Liver (tissue), 8 donors: ENCODE measurements at regions not wholly inside any gene's neighbourhood (a gene's known extent, or its start where the extent isn't known, plus 50 kb on each side); places are given as distances from the start of the nearest gene placed in this dataset.

Experiments
- DNase-seq: peaks from one replicate; pipeline ENCODE4 v3.0.0-alpha.2; 2017; ENCODE audit warnings: low spot score
- H3K27ac ChIP-seq, 2 donors: one replicate each; pipeline ENCODE4 v1.7.0; 2013; ENCODE audit warnings: inconsistent platforms in 2 of 2, low read length in 2 of 2, control low read depth in 1 of 2, low read depth in 1 of 2, mild to moderate bottlenecking in 1 of 2
- H3K27me3 ChIP-seq, 4 donors: one replicate each; pipeline versions ENCODE4 v1.6.1 to v1.7.0; 2013; ENCODE audit warnings: low read length in 3 of 4, inconsistent platforms in 1 of 4, mild to moderate bottlenecking in 1 of 4, moderate library complexity in 1 of 4; ENCODE audit not compliant: control insufficient read depth in 4 of 4, insufficient read depth in 4 of 4
- H3K36me3 ChIP-seq, 4 donors: one replicate each; pipeline versions ENCODE4 v1.6.1 to v1.7.0; 2013; ENCODE audit warnings: low read length in 3 of 4, mild to moderate bottlenecking in 3 of 4, low read depth in 1 of 4, moderate library complexity in 1 of 4; ENCODE audit not compliant: control insufficient read depth in 4 of 4, insufficient read depth in 3 of 4
- H3K4me1 ChIP-seq, 4 donors: one replicate each; pipeline versions ENCODE4 v1.6.1 to v1.7.0; 2013; ENCODE audit warnings: low read length in 3 of 4, mild to moderate bottlenecking in 3 of 4, moderate library complexity in 1 of 4; ENCODE audit not compliant: control insufficient read depth in 4 of 4, insufficient read depth in 4 of 4
- H3K4me3 ChIP-seq, 3 donors: one replicate each; pipeline versions ENCODE4 v1.6.1 to v1.7.0; 2013; ENCODE audit warnings: low read length in 3 of 3, control low read depth in 1 of 3, low read depth in 1 of 3, mild to moderate bottlenecking in 1 of 3
- H3K9ac ChIP-seq, 2 donors: one replicate each; pipeline ENCODE4 v1.7.0; 2013; ENCODE audit warnings: low read length in 2 of 2, mild to moderate bottlenecking in 2 of 2, moderate library complexity in 2 of 2, control low read depth in 1 of 2, low read depth in 1 of 2
- H3K9me3 ChIP-seq, 4 donors: one replicate each; pipeline versions ENCODE4 v1.6.1 to v1.7.0; 2013; ENCODE audit warnings: low read length in 3 of 4; ENCODE audit not compliant: control insufficient read depth in 4 of 4
- EGR1 ChIP-seq, 2 donors: IDR thresholded peaks; 2 replicates each; pipeline ENCODE4 v1.6.1; 2016 to 2018; ENCODE audit warnings: antibody characterized with exemption in 2 of 2, low read depth in 2 of 2
- FOXA1 ChIP-seq: IDR thresholded peaks from 2 replicates; pipeline ENCODE4 v1.6.1; 2016; ENCODE audit warnings: antibody characterized with exemption
- FOXA2 ChIP-seq: IDR thresholded peaks from 2 replicates; pipeline ENCODE4 v1.6.1; 2016; ENCODE audit warnings: antibody characterized with exemption
- HNF4A ChIP-seq, 2 donors: conservative IDR thresholded peaks; 2 replicates each; pipeline ENCODE4 v1.6.1; 2016; ENCODE audit warnings: antibody characterized with exemption in 2 of 2, mild to moderate bottlenecking in 2 of 2
- HNF4G ChIP-seq: IDR thresholded peaks from 2 replicates; pipeline ENCODE4 v1.6.1; 2016; ENCODE audit warnings: antibody characterized with exemption
- JUND ChIP-seq, 2 donors: IDR thresholded peaks; 2 replicates each; pipeline ENCODE4 v1.6.1; 2016; ENCODE audit warnings: antibody characterized with exemption in 2 of 2
- NR2F2 ChIP-seq: IDR thresholded peaks from 2 replicates; pipeline ENCODE4 v1.6.1; 2016; ENCODE audit warnings: antibody characterized with exemption
- RAD21 ChIP-seq, 2 donors: IDR thresholded peaks; 2 replicates each; pipeline ENCODE4 v1.6.1; 2016; ENCODE audit warnings: antibody characterized with exemption in 2 of 2, mild to moderate bottlenecking in 2 of 2
- RXRA ChIP-seq, 2 donors: IDR thresholded peaks; 2 replicates each; pipeline ENCODE4 v1.6.1; 2017 to 2018; ENCODE audit warnings: antibody characterized with exemption in 2 of 2, mild to moderate bottlenecking in 1 of 2
- SP1 ChIP-seq: IDR thresholded peaks from 2 replicates; pipeline ENCODE4 v1.6.1; 2018; ENCODE audit warnings: antibody characterized with exemption, mild to moderate bottlenecking
- TAF1 ChIP-seq: conservative IDR thresholded peaks from 2 replicates; pipeline ENCODE4 v1.6.1; 2016; ENCODE audit warnings: antibody characterized with exemption, mild to moderate bottlenecking
- YY1 ChIP-seq: IDR thresholded peaks from 2 replicates; pipeline ENCODE4 v1.6.1; 2016; ENCODE audit warnings: antibody characterized with exemption, mild to moderate bottlenecking
- WGBS: extraction: QIAGEN DNeasy Blood & Tissue Kit; methylation state at CpG from one replicate; pipeline ENCODE4 v1.1.7; 2013; 5-methylcytosine and 5-hydroxymethylcytosine counted together
- TF ChIP-seq, protein P1 (sequence below): IDR thresholded peaks from 2 replicates; pipeline ENCODE4 v1.6.1; 2016; ENCODE audit warnings: antibody characterized with exemption
- TF ChIP-seq, protein P2 (sequence below): IDR thresholded peaks from 2 replicates; pipeline ENCODE4 v1.6.1; 2016; ENCODE audit warnings: antibody characterized with exemption
- TF ChIP-seq, protein P3 (sequence below): fragments of 150-350 bp; IDR thresholded peaks from 2 replicates; pipeline ENCODE4 v1.5.1; 2017; ENCODE audit warnings: improper control_type of control experiment, low read depth, low read length; ENCODE audit not compliant: missing input control
- TF ChIP-seq, protein P4 (sequence below): IDR thresholded peaks from 2 replicates; pipeline ENCODE4 v1.6.1; 2016; ENCODE audit warnings: antibody characterized with exemption
- TF ChIP-seq, protein P5 (sequence below): IDR thresholded peaks from 2 replicates; pipeline ENCODE4 v1.6.1; 2016; ENCODE audit warnings: antibody characterized with exemption, mild to moderate bottlenecking
- donor health status: healthy.
- donor health status: healthy.
- donor health status: healthy.
- donor health status: healthy.
- donor health status: healthy.

DNA sequence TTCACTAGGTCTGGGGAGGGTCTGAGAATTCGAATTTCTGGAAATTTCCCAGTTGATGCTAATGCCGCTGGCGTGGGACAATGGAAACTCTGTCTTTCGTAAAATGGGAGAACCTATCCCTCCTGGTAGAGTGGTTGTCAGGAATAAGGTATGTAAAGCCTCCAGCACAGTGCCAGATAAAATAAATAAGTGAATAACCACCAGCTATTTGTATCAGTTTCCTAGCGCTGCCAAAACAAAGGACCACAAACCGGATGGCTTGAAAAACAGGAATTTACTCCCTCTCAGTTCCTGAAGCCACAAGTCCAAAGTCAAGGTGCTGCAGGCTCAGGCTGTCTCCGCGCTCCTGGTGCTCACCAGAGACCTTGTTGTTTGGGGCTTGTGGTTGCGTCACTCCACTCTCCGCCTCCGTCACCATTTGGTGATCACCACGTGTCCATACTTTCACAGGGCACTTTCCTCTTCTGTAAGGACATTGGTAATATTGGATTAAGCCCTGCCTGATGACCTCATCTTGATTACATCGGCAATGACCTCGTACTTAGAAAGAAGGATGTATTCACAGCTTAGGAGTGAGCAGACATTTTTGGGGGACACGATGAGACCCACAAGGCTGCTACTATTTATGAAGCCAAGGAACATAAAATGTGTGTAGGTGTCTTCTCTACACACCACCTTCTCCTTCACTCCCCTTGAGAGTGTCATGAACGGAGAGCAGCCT is 428.5 kb downstream of the IRS2 start:
- Histone ChIP-seq H3K36me3 (no peaks in the 10 kb centered on the region), H3K9ac (no peak overlapping the region), H3K27ac (no peak overlapping the region), H3K27me3 (no peaks in the 10 kb centered on the region), H3K4me3 (no peak overlapping the region), H3K4me1 (no peaks in the 10 kb centered on the region), H3K9me3 (no peaks in the 10 kb centered on the region)
- WGBS: 94% methylated on average over 16 of the region's 16 CpGs
- TF ChIP-seq RAD21 (IDR thresholded peaks at IDR 0.05) (no peak), FOXA1 (no peak), HNF4G (no peak), HNF4A (conservative IDR thresholded peaks at IDR 0.05) (no peak), NR2F2 (no peak), FOXA2 (no peak)
- TF ChIP-seq, protein P1, sequence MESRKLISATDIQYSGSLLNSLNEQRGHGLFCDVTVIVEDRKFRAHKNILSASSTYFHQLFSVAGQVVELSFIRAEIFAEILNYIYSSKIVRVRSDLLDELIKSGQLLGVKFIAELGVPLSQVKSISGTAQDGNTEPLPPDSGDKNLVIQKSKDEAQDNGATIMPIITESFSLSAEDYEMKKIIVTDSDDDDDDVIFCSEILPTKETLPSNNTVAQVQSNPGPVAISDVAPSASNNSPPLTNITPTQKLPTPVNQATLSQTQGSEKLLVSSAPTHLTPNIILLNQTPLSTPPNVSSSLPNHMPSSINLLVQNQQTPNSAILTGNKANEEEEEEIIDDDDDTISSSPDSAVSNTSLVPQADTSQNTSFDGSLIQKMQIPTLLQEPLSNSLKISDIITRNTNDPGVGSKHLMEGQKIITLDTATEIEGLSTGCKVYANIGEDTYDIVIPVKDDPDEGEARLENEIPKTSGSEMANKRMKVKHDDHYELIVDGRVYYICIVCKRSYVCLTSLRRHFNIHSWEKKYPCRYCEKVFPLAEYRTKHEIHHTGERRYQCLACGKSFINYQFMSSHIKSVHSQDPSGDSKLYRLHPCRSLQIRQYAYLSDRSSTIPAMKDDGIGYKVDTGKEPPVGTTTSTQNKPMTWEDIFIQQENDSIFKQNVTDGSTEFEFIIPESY: no peak
- TF ChIP-seq, protein P2, sequence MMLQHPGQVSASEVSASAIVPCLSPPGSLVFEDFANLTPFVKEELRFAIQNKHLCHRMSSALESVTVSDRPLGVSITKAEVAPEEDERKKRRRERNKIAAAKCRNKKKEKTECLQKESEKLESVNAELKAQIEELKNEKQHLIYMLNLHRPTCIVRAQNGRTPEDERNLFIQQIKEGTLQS: no peak
- TF ChIP-seq, protein P3, sequence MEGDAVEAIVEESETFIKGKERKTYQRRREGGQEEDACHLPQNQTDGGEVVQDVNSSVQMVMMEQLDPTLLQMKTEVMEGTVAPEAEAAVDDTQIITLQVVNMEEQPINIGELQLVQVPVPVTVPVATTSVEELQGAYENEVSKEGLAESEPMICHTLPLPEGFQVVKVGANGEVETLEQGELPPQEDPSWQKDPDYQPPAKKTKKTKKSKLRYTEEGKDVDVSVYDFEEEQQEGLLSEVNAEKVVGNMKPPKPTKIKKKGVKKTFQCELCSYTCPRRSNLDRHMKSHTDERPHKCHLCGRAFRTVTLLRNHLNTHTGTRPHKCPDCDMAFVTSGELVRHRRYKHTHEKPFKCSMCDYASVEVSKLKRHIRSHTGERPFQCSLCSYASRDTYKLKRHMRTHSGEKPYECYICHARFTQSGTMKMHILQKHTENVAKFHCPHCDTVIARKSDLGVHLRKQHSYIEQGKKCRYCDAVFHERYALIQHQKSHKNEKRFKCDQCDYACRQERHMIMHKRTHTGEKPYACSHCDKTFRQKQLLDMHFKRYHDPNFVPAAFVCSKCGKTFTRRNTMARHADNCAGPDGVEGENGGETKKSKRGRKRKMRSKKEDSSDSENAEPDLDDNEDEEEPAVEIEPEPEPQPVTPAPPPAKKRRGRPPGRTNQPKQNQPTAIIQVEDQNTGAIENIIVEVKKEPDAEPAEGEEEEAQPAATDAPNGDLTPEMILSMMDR: no peak
- no peak for DNase-seq

DNA sequence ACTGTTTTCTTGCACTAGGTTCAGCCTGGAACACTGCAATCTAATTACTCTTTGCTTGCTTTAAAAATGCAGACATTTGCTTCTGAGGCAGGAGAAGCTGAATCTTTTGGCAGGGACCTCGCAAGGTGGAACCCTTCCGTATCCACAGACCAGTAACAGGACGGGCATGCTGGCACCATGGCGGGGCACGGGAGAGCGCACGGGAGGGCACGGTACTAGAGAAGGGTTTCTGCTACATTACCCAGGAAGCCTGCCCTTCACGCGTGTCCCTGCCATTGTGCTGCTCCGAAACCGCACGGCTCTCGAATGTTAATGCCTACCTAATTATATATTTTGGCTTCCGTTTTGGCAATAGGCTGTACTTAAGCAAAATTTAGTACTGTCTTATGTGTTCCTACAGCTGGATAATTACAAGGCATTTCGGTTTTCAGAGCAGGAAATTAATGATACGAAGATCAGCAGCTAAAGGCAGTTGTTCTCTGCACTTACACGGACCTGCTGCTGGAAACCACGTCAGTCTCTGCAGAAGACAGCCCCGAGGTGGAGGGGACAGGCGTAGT is 430.4 kb downstream of the IRS2 start:
- no peaks in the 10 kb centered on the region for H3K4me1 ChIP-seq
- 94% methylated on average over 21 of the region's 21 CpGs for WGBS
- H3K9ac ChIP-seq: no peak overlapping the region
- TF ChIP-seq NR2F2: no peak
- no peak for TF ChIP-seq SP1
- TF ChIP-seq JUND (IDR thresholded peaks at IDR 0.05): no peak
- TF ChIP-seq FOXA2: no peak
- TF ChIP-seq, protein P3: no peak
- TF ChIP-seq EGR1 (IDR thresholded peaks at IDR 0.05; ENCODE audit: low read depth in 2 of 2): no peak
- TF ChIP-seq, protein P4, sequence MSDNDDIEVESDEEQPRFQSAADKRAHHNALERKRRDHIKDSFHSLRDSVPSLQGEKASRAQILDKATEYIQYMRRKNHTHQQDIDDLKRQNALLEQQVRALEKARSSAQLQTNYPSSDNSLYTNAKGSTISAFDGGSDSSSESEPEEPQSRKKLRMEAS: no peak
- no peak for TF ChIP-seq HNF4A (conservative IDR thresholded peaks at IDR 0.05)
- TF ChIP-seq, protein P5, sequence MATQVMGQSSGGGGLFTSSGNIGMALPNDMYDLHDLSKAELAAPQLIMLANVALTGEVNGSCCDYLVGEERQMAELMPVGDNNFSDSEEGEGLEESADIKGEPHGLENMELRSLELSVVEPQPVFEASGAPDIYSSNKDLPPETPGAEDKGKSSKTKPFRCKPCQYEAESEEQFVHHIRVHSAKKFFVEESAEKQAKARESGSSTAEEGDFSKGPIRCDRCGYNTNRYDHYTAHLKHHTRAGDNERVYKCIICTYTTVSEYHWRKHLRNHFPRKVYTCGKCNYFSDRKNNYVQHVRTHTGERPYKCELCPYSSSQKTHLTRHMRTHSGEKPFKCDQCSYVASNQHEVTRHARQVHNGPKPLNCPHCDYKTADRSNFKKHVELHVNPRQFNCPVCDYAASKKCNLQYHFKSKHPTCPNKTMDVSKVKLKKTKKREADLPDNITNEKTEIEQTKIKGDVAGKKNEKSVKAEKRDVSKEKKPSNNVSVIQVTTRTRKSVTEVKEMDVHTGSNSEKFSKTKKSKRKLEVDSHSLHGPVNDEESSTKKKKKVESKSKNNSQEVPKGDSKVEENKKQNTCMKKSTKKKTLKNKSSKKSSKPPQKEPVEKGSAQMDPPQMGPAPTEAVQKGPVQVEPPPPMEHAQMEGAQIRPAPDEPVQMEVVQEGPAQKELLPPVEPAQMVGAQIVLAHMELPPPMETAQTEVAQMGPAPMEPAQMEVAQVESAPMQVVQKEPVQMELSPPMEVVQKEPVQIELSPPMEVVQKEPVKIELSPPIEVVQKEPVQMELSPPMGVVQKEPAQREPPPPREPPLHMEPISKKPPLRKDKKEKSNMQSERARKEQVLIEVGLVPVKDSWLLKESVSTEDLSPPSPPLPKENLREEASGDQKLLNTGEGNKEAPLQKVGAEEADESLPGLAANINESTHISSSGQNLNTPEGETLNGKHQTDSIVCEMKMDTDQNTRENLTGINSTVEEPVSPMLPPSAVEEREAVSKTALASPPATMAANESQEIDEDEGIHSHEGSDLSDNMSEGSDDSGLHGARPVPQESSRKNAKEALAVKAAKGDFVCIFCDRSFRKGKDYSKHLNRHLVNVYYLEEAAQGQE: no peak
- TF ChIP-seq RAD21 (IDR thresholded peaks at IDR 0.05): no peak
- TF ChIP-seq TAF1: no peak
- TF ChIP-seq RXRA (IDR thresholded peaks at IDR 0.05): no peak
- no peak for TF ChIP-seq YY1
- no peaks in the 10 kb centered on the region for H3K9me3 ChIP-seq
- no peak overlapping the region for H3K4me3 ChIP-seq
- H3K27me3 ChIP-seq: no peaks in the 10 kb centered on the region
- H3K27ac ChIP-seq: no peak overlapping the region
- no peak for DNase-seq
- H3K36me3 ChIP-seq: no peaks in the 10 kb centered on the region
